Thyroid gland (tissue), 4 donors: ENCODE measurements at regions not wholly inside any gene's neighbourhood (a gene's known extent, or its start where the extent isn't known, plus 50 kb on each side); places are given as distances from the start of the nearest gene placed in this dataset.

ENCODE experiments used
- DNase-seq, 2 donors: peaks; one replicate each; pipeline ENCODE4 v3.0.0-alpha.2; 2019
- H3K27ac ChIP-seq, 3 donors: fragments of 200-600 bp; sonication (generic); 1 replicate in 2 of 3; 2 replicates in 1 of 3; pipeline ENCODE4 v1.5.1; 2016 to 2019; ENCODE audit warnings: mild to moderate bottlenecking in 1 of 3, moderate library complexity in 1 of 3
- H3K27me3 ChIP-seq: fragments of 200-600 bp; sonication (generic); one replicate; pipeline ENCODE4 v1.5.1; 2019
- H3K36me3 ChIP-seq, 2 donors: fragments of 200-600 bp; sonication (generic); one replicate each; pipeline ENCODE4 v1.5.1; 2016 to 2019
- H3K4me1 ChIP-seq, 2 donors: fragments of 200-600 bp; sonication (generic); one replicate each; pipeline ENCODE4 v1.5.1; 2017 to 2019
- H3K4me3 ChIP-seq, 3 donors: fragments of 200-600 bp; sonication (generic); replicated peaks in 1 of 3; 1 replicate in 2 of 3; 2 replicates in 1 of 3; pipeline ENCODE4 v1.5.1; 2016; ENCODE audit warnings: mild to moderate bottlenecking in 1 of 3
- H3K9me3 ChIP-seq: fragments of 200-600 bp; sonication (generic); one replicate; pipeline ENCODE4 v1.5.1; 2017
- CTCF ChIP-seq, 6 experiments: fragments of 200-600 bp in 3 of 6; fragments of 450-650 bp in 3 of 6; sonication (generic) in 3 of 6; IDR thresholded peaks; one replicate each; pipeline ENCODE4 v1.5.1; 2016 to 2019; ENCODE audit warnings: antibody characterized with exemption in 6 of 6, mild to moderate bottlenecking in 2 of 6, inconsistent platforms in 1 of 6, moderate library complexity in 1 of 6
- POLR2A ChIP-seq, 2 donors: fragments of 450-650 bp; IDR thresholded peaks; one replicate each; pipeline ENCODE4 v1.6.1; 2017; ENCODE audit warnings: antibody characterized with exemption in 2 of 2, mild to moderate bottlenecking in 2 of 2, moderate library complexity in 1 of 2
- WGBS, 2 donors: methylation state at CpG; one replicate each; pipeline ENCODE4 v1.1.5; 2017; 5-methylcytosine and 5-hydroxymethylcytosine counted together
- intact Hi-C: fragments of 100-400 bp; cut with DNase I; formaldehyde crosslinking; loops from one replicate; pipeline ENCODE4 v1.15.1; 2023

DNA sequence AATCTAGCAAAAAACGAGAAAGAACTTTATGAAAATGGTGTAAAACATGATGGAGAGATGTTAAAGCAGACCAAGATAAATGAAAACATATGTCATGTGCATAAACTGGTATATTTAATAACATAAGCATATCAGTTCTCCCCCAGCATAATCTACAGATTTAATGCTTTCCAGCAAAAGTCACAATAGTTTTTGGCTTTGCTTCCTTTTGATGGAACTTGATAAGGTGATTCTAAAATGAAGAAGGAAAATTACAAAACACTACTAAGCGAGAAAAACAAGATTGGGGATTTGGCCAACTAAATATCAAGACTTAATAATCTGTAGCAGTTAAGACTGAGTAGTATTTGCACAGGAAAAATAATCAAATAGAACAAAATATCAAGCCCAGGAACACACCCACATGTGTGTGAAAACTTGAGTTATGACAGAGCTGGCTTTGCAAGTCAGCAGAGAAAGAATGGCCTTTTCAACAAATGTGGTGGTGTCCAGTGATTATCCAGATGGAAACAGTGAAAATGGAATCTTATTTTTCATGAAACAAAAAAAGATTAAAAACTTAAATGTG lies 83.7 kb upstream of the L3MBTL4 start:
- no peak for DNase-seq
- 47 to 50% methylated on average over 2 of the region's 2 CpGs for WGBS, 2 donors
- TF ChIP-seq POLR2A (IDR thresholded peaks at IDR 0.05) (no peak), CTCF (IDR thresholded peaks at IDR 0.05) (no peak)
- Histone ChIP-seq H3K36me3 (no peaks in the 10 kb centered on the region), H3K27ac (no peak overlapping the region), H3K4me1 (no peaks in the 10 kb centered on the region), H3K4me3 (no peak overlapping the region), H3K9me3 (no peaks in the 10 kb centered on the region), H3K27me3 (no peaks in the 10 kb centered on the region)
- intact Hi-C loops = no loop called here

- intact Hi-C loops = no loop called here
- 53 to 60% methylated on average over 5 of the region's 5 CpGs for WGBS, 2 donors
- no peaks in the 10 kb centered on the region for H3K27me3 ChIP-seq
- H3K36me3 ChIP-seq = no peaks in the 10 kb centered on the region
- no peak for TF ChIP-seq CTCF (IDR thresholded peaks at IDR 0.05)
- TF ChIP-seq POLR2A (IDR thresholded peaks at IDR 0.05) = no peak
- H3K4me1 ChIP-seq = no peaks in the 10 kb centered on the region
- H3K9me3 ChIP-seq = no peaks in the 10 kb centered on the region
- no peak overlapping the region for H3K27ac ChIP-seq
- peak; percentile 70 to 71 for DNase-seq
- no peak overlapping the region for H3K4me3 ChIP-seq
Observed at GRCh38 chr18:6504605-6505497, 90.1 kb upstream of the L3MBTL4 start.

DNA sequence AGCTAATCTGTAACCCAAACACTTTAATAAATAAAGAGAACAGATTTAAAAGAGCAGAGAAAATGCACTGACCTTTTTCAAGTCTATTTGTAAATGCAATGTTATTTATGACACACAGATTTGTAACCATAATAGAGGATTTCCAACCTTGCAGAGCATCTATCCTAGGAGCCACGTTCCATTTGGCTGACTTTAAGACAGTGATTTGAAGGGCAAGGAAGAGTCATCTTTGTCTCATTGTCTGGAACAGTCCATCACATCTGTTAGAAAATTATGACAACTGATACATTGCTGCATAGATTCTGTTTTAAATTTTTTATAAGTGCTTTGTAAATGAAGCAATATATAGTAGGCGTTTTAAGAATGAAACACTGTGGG lies 90.8 kb upstream of the L3MBTL4 start:
- intact Hi-C loops = no loop called here
- Histone ChIP-seq H3K27ac (no peak overlapping the region), H3K4me3 (no peak overlapping the region), H3K9me3 (no peaks in the 10 kb centered on the region), H3K27me3 (no peaks in the 10 kb centered on the region), H3K36me3 (no peaks in the 10 kb centered on the region), H3K4me1 (no peaks in the 10 kb centered on the region)
- no peak for DNase-seq
- 85 to 88% methylated on average over 2 of the region's 2 CpGs for WGBS, 2 donors
- TF ChIP-seq POLR2A (IDR thresholded peaks at IDR 0.05) = no peak
- no peak for TF ChIP-seq CTCF (IDR thresholded peaks at IDR 0.05)

- Histone ChIP-seq H3K4me3 (no peak overlapping the region), H3K36me3 (no peaks in the 10 kb centered on the region), H3K27ac (no peak overlapping the region), H3K4me1 (no peaks in the 10 kb centered on the region), H3K27me3 (no peaks in the 10 kb centered on the region), H3K9me3 (no peaks in the 10 kb centered on the region)
- no peak for DNase-seq
- intact Hi-C loops = no loop called here
- TF ChIP-seq POLR2A (IDR thresholded peaks at IDR 0.05) (no peak), CTCF (IDR thresholded peaks at IDR 0.05) (no peak)
- WGBS, 2 donors = 67 to 68% methylated on average over 7 of the region's 7 CpGs
Observed at GRCh38 chr18:6509417-6509816, 94.7 kb upstream of the L3MBTL4 start.

DNA sequence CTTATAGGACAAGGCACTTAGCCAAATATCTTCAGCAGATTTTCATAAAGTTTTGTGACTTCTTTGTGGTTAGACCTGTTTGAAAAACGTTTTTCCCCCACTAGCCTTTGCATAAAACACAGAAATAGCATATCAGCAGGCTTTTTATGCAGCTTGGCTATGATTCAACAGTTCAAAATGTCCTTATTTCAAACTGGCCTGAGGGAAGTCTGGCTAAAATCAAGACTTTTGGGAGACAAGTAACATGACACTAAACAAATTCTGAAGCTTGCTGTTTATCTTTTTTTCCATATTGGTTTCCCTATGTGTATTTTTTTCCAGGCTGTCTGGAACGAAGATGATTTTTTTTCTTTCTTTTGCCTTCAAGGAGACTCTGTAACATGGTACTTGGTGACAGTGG lies 95.1 kb upstream of the L3MBTL4 start:
- H3K36me3 ChIP-seq = no peaks in the 10 kb centered on the region
- H3K9me3 ChIP-seq = no peaks in the 10 kb centered on the region
- no peaks in the 10 kb centered on the region for H3K27me3 ChIP-seq
- no peak overlapping the region for H3K4me3 ChIP-seq
- H3K27ac ChIP-seq = no peak overlapping the region
- no peaks in the 10 kb centered on the region for H3K4me1 ChIP-seq
- TF ChIP-seq CTCF (IDR thresholded peaks at IDR 0.05) (no peak), POLR2A (IDR thresholded peaks at IDR 0.05) (no peak)
- 20 to 35% methylated on average over 2 of the region's 2 CpGs for WGBS, 2 donors
- DNase-seq = no peak
- intact Hi-C loops = no loop called here
